IMR-90 (cell line): ENCODE measurements at regions not wholly inside any gene's neighbourhood (a gene's known extent, or its start where the extent isn't known, plus 50 kb on each side); places are given as distances from the start of the nearest gene placed in this dataset.
A peak's percentile ranks its signal among the peaks of the same experiment; 100 is the strongest.

ENCODE experiments used
- ATAC-seq: fragments of 200-7000 bp; cut with Tn5 transposase; 2 replicates; pipeline ENCODE4 v1.9.1; 2020; ENCODE audit warnings: low read depth, mild to moderate bottlenecking, moderate library complexity
- BruUV-seq: library from RNA; stranded (reverse); fragments of 400-500 nt; replicated peaks from 2 replicates; lab custom pipeline; 2021; lab: Mats Ljungman, UMichigan
- CTCF ChIA-PET: fragments of 300-600 bp; formaldehyde crosslinking; extraction: SDS; loops from one replicate; lab custom pipeline; 2021; ENCODE audit warnings: antibody characterized with exemption; lab: Yijun Ruan, JAX
- POLR2A ChIA-PET: fragments of 300-600 bp; sonication (Branson Sonifier 250); formaldehyde crosslinking; loops from one replicate; lab custom pipeline; 2022; ENCODE audit warnings: antibody characterized with exemption; ENCODE audit not compliant: unreplicated experiment; lab: Charles Lee
- DNase-seq: peaks from one replicate; pipeline ENCODE4 v3.0.0; 2013
- H2AFZ ChIP-seq: replicated peaks from 2 replicates; pipeline ENCODE3; 2013; ENCODE audit warnings: low read length, mild to moderate bottlenecking; ENCODE audit not compliant: poor library complexity
- H2AK5ac ChIP-seq: 2 replicates; pipeline ENCODE4 v1.6.1; 2013; ENCODE audit warnings: low read depth, low read length, inconsistent platforms
- H2AK9ac ChIP-seq: replicated peaks from 2 replicates; pipeline ENCODE3; 2013; ENCODE audit warnings: mild to moderate bottlenecking, low read depth, low read length, moderate library complexity; ENCODE audit not compliant: poor library complexity
- H2BK120ac ChIP-seq: 2 replicates; pipeline ENCODE4 v1.6.1; 2013; ENCODE audit warnings: low read depth, low read length, inconsistent platforms
- H2BK15ac ChIP-seq: 3 replicates; pipeline ENCODE4 v1.6.1; 2013; ENCODE audit warnings: low read depth, low read length, inconsistent platforms
- H2BK20ac ChIP-seq: 2 replicates; pipeline ENCODE4 v1.6.1; 2013; ENCODE audit warnings: low read depth, mild to moderate bottlenecking, inconsistent platforms, low read length, moderate library complexity
- H2BK5ac ChIP-seq: 2 replicates; pipeline ENCODE4 v1.6.1; 2013; ENCODE audit warnings: mild to moderate bottlenecking, low read depth, low read length, inconsistent platforms; ENCODE audit not compliant: poor library complexity, severe bottlenecking
- H3K14ac ChIP-seq: replicated peaks from 2 replicates; pipeline ENCODE4 v1.6.1; 2013; ENCODE audit warnings: low read depth, low read length, inconsistent platforms
- H3K18ac ChIP-seq: 2 replicates; pipeline ENCODE4 v1.6.1; 2013; ENCODE audit warnings: low read depth, low read length, control low read depth
- H3K23ac ChIP-seq: 2 replicates; pipeline ENCODE4 v1.6.1; 2013; ENCODE audit warnings: low read depth, low read length, inconsistent platforms
- H3K27ac ChIP-seq: 2 replicates; pipeline ENCODE4 v1.5.1; 2013; ENCODE audit warnings: mild to moderate bottlenecking, control low read depth, low read length; ENCODE audit not compliant: insufficient read depth
- H3K27me3 ChIP-seq: 2 replicates; pipeline ENCODE4 v1.6.1; 2013; ENCODE audit warnings: low read length; ENCODE audit not compliant: control insufficient read depth, insufficient read depth
- H3K36me3 ChIP-seq: 2 replicates; pipeline ENCODE4 v1.6.1; 2013; ENCODE audit warnings: low read length, mixed read lengths; ENCODE audit not compliant: control insufficient read depth, insufficient read depth
- H3K4ac ChIP-seq: 2 replicates; pipeline ENCODE4 v1.6.1; 2013; ENCODE audit warnings: low read depth, low read length, inconsistent platforms
- H3K4me1 ChIP-seq: 2 replicates; pipeline ENCODE4 v1.6.1; 2013; ENCODE audit warnings: low read length, mixed read lengths; ENCODE audit not compliant: control insufficient read depth, insufficient read depth
- H3K4me2 ChIP-seq: 2 replicates; pipeline ENCODE4 v1.6.1; 2013; ENCODE audit warnings: low read depth, mild to moderate bottlenecking, control low read depth, low read length, moderate library complexity
- H3K4me3 ChIP-seq: 2 replicates; pipeline ENCODE4 v1.5.1; 2013; ENCODE audit warnings: low read depth, mild to moderate bottlenecking, control low read depth, low read length, moderate library complexity; ENCODE audit not compliant: insufficient read depth
- H3K56ac ChIP-seq: 2 replicates; pipeline ENCODE4 v1.6.1; 2013; ENCODE audit warnings: low read length, inconsistent platforms; ENCODE audit not compliant: insufficient read depth; ENCODE audit errors: extremely low read depth
- H3K79me1 ChIP-seq, 2 experiments: 2 replicates each; pipeline ENCODE4 v1.6.1; 2013; ENCODE audit warnings: low read length in 2 of 2, inconsistent platforms in 1 of 2, low read depth in 1 of 2
- H3K9ac ChIP-seq: 2 replicates; pipeline ENCODE4 v1.6.1; 2013; ENCODE audit warnings: low read depth, low read length, control low read depth
- H3K9me1 ChIP-seq: 2 replicates; pipeline ENCODE4 v1.6.1; 2013; ENCODE audit warnings: low read length, inconsistent platforms; ENCODE audit not compliant: insufficient read depth
- H3K9me3 ChIP-seq: 2 replicates; pipeline ENCODE4 v1.6.1; 2013; ENCODE audit warnings: low read length; ENCODE audit not compliant: control insufficient read depth, insufficient read depth
- H4K20me1 ChIP-seq: 2 replicates; pipeline ENCODE4 v1.6.1; 2013; ENCODE audit warnings: low read length, inconsistent platforms; ENCODE audit not compliant: insufficient read depth
- H4K5ac ChIP-seq: 2 replicates; pipeline ENCODE4 v1.6.1; 2013; ENCODE audit warnings: mild to moderate bottlenecking, low read depth, low read length, control low read depth
- H4K8ac ChIP-seq, 2 experiments: 2 replicates each; pipeline ENCODE4 v1.6.1; 2013; ENCODE audit warnings: low read depth in 2 of 2, low read length in 2 of 2, control low read depth in 1 of 2, inconsistent platforms in 1 of 2
- H4K91ac ChIP-seq: 2 replicates; pipeline ENCODE4 v1.6.1; 2013; ENCODE audit warnings: low read depth, low read length, inconsistent platforms; ENCODE audit not compliant: insufficient read depth
- NFE2L2 ChIP-seq: fragments of 150-350 bp; IDR thresholded peaks from 2 replicates; pipeline ENCODE4 v1.6.1; 2016; ENCODE audit warnings: low read depth, mild to moderate bottlenecking, low read length
- WGBS, 2 experiments: methylation state at CpG; one replicate each; pipeline versions ENCODE4 v1.1.5 to v1.1.7; 2013; ENCODE audit warnings: missing lambda C conversion rate in 2 of 2; ENCODE audit not compliant: insufficient read length in 1 of 2; ENCODE audit errors: extremely low coverage in 2 of 2; 5-methylcytosine and 5-hydroxymethylcytosine counted together
- dilution Hi-C: fragments of 300-500 bp; cut with HindIII; formaldehyde crosslinking; loops from one replicate; pipeline ENCODE4 v1.14.3; 2018; ENCODE audit warnings: low sequenced_read_pairs; ENCODE audit not compliant: unreplicated experiment
- in situ Hi-C: fragments of 300-500 bp; cut with MboI; formaldehyde crosslinking; loops from 3 replicates; pipeline ENCODE4 v1.14.3; 2019; ENCODE audit warnings: low sequenced_read_pairs, inconsistent platforms, mixed read lengths
- intact Hi-C: fragments of 100-400 bp; cut with micrococcal nuclease; formaldehyde crosslinking; loops from 2 replicates; pipeline ENCODE4 v1.10.0; 2022
- TF ChIP-seq, protein P1 (sequence below): fragments of 150-350 bp; IDR thresholded peaks from 2 replicates; pipeline ENCODE4 v1.6.1; 2016; ENCODE audit warnings: low read depth, mild to moderate bottlenecking, low read length, moderate library complexity, borderline replicate concordance

DNA sequence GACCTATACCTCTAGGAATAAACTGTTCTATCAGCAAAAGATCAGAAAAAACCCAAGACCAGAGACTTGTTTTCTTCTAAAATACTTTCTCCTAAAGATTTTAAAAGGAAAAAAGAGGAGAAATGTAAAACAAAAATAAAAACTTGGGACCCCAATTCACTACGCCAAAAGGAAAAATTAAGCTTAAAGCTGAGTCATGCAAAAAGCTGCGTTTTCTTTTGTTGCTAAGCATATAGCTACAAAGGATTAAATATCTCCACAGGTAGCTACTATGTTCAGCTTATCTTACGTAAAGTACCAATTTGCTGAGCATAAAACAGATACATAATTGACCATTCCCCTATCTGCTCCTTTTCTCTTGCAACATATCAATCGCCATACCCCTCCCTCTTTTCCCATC, 950.0 kb upstream of the NXPH2 start:
- DNase-seq (no peak), ATAC-seq (no peak)
- no peaks in the 10 kb centered on the region for H3K79me1 ChIP-seq
- no peak overlapping the region for H3K23ac ChIP-seq
- no peak overlapping the region for H3K4ac ChIP-seq
- H3K4me2 ChIP-seq: no peak overlapping the region
- CTCF ChIA-PET: interaction anchor here (0.6 kb wide), 1 partner anchor 252 kb away, joined by 3 read pairs; no protein-coding TSS in a partner anchor
- TF ChIP-seq, protein P1, sequence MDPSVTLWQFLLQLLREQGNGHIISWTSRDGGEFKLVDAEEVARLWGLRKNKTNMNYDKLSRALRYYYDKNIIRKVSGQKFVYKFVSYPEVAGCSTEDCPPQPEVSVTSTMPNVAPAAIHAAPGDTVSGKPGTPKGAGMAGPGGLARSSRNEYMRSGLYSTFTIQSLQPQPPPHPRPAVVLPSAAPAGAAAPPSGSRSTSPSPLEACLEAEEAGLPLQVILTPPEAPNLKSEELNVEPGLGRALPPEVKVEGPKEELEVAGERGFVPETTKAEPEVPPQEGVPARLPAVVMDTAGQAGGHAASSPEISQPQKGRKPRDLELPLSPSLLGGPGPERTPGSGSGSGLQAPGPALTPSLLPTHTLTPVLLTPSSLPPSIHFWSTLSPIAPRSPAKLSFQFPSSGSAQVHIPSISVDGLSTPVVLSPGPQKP: no peak
- TF ChIP-seq NFE2L2: 0 out of 2 replicates have a peak, but pooled peaks have one; percentile 4
- no peak overlapping the region for H3K4me3 ChIP-seq
- no peak overlapping the region for H3K14ac ChIP-seq
- no peak overlapping the region for H3K27ac ChIP-seq
- POLR2A ChIA-PET: no interaction called here
- WGBS, 2 experiments: 37% methylated on average over 2 of the region's 4 CpGs; no CpG with 5 or more reads in 1 of the 2 experiments
- no peaks in the 10 kb centered on the region for H4K20me1 ChIP-seq
- no peak overlapping the region for H2AK5ac ChIP-seq
- no peak overlapping the region for H3K9ac ChIP-seq
- no peaks in the 10 kb centered on the region for H3K4me1 ChIP-seq
- no peak overlapping the region for H3K18ac ChIP-seq
- H4K5ac ChIP-seq: no peak overlapping the region
- H4K8ac ChIP-seq: no peak overlapping the region
- H3K9me3 ChIP-seq: no peaks in the 10 kb centered on the region; the same call in 1 of the 2 replicates
- H2BK20ac ChIP-seq: no peak overlapping the region
- dilution Hi-C loops (no loop called here), in situ Hi-C loops (no loop called here), intact Hi-C loops (no loop called here)
- no peak overlapping the region for H2AFZ ChIP-seq
- no peak overlapping the region for H4K91ac ChIP-seq
- H2BK120ac ChIP-seq: no peak overlapping the region
- H3K9me1 ChIP-seq: no peaks in the 10 kb centered on the region
- no peaks in the 10 kb centered on the region for H3K27me3 ChIP-seq
- no peak overlapping the region for H3K56ac ChIP-seq
- no peak overlapping the region for H2BK15ac ChIP-seq
- H2BK5ac ChIP-seq: no peak overlapping the region
- BruUV-seq: no TSS peak
- no peaks in the 10 kb centered on the region for H3K36me3 ChIP-seq
- no peak overlapping the region for H2AK9ac ChIP-seq
